Neural cell (in vitro differentiated cells): ENCODE measurements at regions not wholly inside any gene's neighbourhood (a gene's known extent, or its start where the extent isn't known, plus 50 kb on each side); places are given as distances from the start of the nearest gene placed in this dataset.

Experiments
- H2AFZ ChIP-seq: fragments of 200-600, 300-800 bp; sonication (generic), shearing (Covaris generic); 2 replicates; pipeline ENCODE4 v1.6.0; 2014; ENCODE audit warnings: low read depth, mild to moderate bottlenecking, antibody characterized with exemption, low read length, moderate library complexity
- H3F3A ChIP-seq: fragments of 200-600 bp; shearing (Covaris generic); 2 replicates; pipeline ENCODE4 v1.6.1; 2016; ENCODE audit warnings: mild to moderate bottlenecking, moderate library complexity, mixed read lengths, antibody characterized with exemption, low read length; ENCODE audit not compliant: insufficient read depth, poor library complexity, severe bottlenecking
- H3K27ac ChIP-seq: fragments of 200-600, 300-800 bp; sonication (generic), shearing (Covaris generic); 2 replicates; pipeline ENCODE4 v1.5.1; 2014; ENCODE audit warnings: mild to moderate bottlenecking, low read length, moderate library complexity
- H3K27me3 ChIP-seq: fragments of 300-800, 200-600 bp; sonication (generic), shearing (Covaris generic); 2 replicates; pipeline ENCODE4 v1.6.0; 2014; ENCODE audit warnings: mild to moderate bottlenecking, low read depth, low read length, moderate library complexity; ENCODE audit not compliant: insufficient read depth
- H3K36me3 ChIP-seq: fragments of 300-800, 200-600 bp; sonication (generic), shearing (Covaris generic); 2 replicates; pipeline ENCODE4 v1.5.1; 2014; ENCODE audit warnings: mild to moderate bottlenecking, antibody characterized with exemption, low read length, moderate library complexity; ENCODE audit not compliant: insufficient read depth
- H3K4me2 ChIP-seq: fragments of 300-800, 200-600 bp; sonication (generic), shearing (Covaris generic); 2 replicates; pipeline ENCODE4 v1.6.0; 2014; ENCODE audit warnings: mild to moderate bottlenecking, low read length
- H3K4me3 ChIP-seq: fragments of 300-800, 200-600 bp; sonication (generic), shearing (Covaris generic); 2 replicates; pipeline ENCODE4 v1.5.1; 2014; ENCODE audit warnings: mild to moderate bottlenecking, low read length, moderate library complexity
- H3K79me2 ChIP-seq: fragments of 200-600 bp; shearing (Covaris generic); replicated peaks from 2 replicates; pipeline ENCODE4 v1.6.0; 2014; ENCODE audit warnings: mild to moderate bottlenecking, low read length, moderate library complexity; ENCODE audit not compliant: insufficient read depth
- H3K9ac ChIP-seq: fragments of 300-800, 200-600 bp; sonication (generic), shearing (Covaris generic); 2 replicates; pipeline ENCODE4 v1.6.1; 2016; ENCODE audit warnings: mild to moderate bottlenecking, low read length, mixed read lengths
- H3K9me2 ChIP-seq: fragments of 200-600 bp; shearing (Covaris generic); 2 replicates; pipeline ENCODE4 v1.6.1; 2016; ENCODE audit warnings: mild to moderate bottlenecking, low read length, mixed read lengths; ENCODE audit not compliant: insufficient read depth
- H3K9me3 ChIP-seq: fragments of 200-600, 300-800 bp; sonication (generic), shearing (Covaris generic); 2 replicates; pipeline ENCODE4 v1.6.1; 2016; ENCODE audit warnings: mild to moderate bottlenecking, mixed run types, low read length, moderate library complexity, mixed read lengths
- H4K20me1 ChIP-seq: fragments of 200-600 bp; shearing (Covaris generic); 2 replicates; pipeline ENCODE4 v1.6.1; 2016; ENCODE audit warnings: mild to moderate bottlenecking, mixed run types; ENCODE audit not compliant: insufficient read depth
- CTCF ChIP-seq: fragments of 450-650 bp; IDR thresholded peaks from 2 replicates; pipeline ENCODE4 v1.5.1; 2014; ENCODE audit warnings: antibody characterized with exemption, mild to moderate bottlenecking, moderate library complexity; ENCODE audit not compliant: poor library complexity, severe bottlenecking
- EP300 ChIP-seq: fragments of 450-650 bp; conservative IDR thresholded peaks from 2 replicates; pipeline ENCODE4 v1.6.1; 2014; ENCODE audit warnings: antibody characterized with exemption, mild to moderate bottlenecking, moderate library complexity; ENCODE audit not compliant: poor library complexity, severe bottlenecking
- EZH2 ChIP-seq: fragments of 200-600, 300-800 bp; shearing (Covaris generic), sonication (generic); IDR thresholded peaks from 2 replicates; pipeline ENCODE4 v1.6.1; 2014; ENCODE audit warnings: antibody characterized with exemption, low read length, borderline replicate concordance, mild to moderate bottlenecking; ENCODE audit not compliant: insufficient read depth, poor library complexity, severe bottlenecking
- MXI1 ChIP-seq: fragments of 450-650 bp; conservative IDR thresholded peaks from 2 replicates; pipeline ENCODE4 v1.6.1; 2014; ENCODE audit warnings: antibody characterized with exemption, mild to moderate bottlenecking; ENCODE audit not compliant: poor library complexity, severe bottlenecking
- POLR2AphosphoS5 ChIP-seq: IDR thresholded peaks from 2 replicates; pipeline ENCODE4 v1.6.1; 2012
- RAD21 ChIP-seq: fragments of 450-650 bp; conservative IDR thresholded peaks from 2 replicates; pipeline ENCODE4 v1.6.1; 2014; ENCODE audit warnings: antibody characterized with exemption, mild to moderate bottlenecking, moderate library complexity
- REST ChIP-seq: IDR thresholded peaks from 2 replicates; pipeline ENCODE4 v1.6.1; 2012; ENCODE audit warnings: borderline replicate concordance
- SMC3 ChIP-seq: fragments of 450-650 bp; conservative IDR thresholded peaks from 2 replicates; pipeline ENCODE4 v1.6.1; 2014; ENCODE audit warnings: antibody characterized with exemption, mild to moderate bottlenecking, moderate library complexity; ENCODE audit not compliant: poor library complexity
- TAF1 ChIP-seq: IDR thresholded peaks from 2 replicates; pipeline ENCODE4 v1.6.1; 2012; ENCODE audit warnings: low read depth

- Histone ChIP-seq H3K9me2 (no peaks in the 10 kb centered on the region), H3K9ac (peak overlapping the region; percentile 55), H3K27ac (no peak overlapping the region), H4K20me1 (no peaks in the 10 kb centered on the region), H3K79me2 (no peaks in the 10 kb centered on the region), H2AFZ (no peak overlapping the region), H3K36me3 (no peaks in the 10 kb centered on the region), H3K4me2 (no peak overlapping the region), H3K9me3 (no peaks in the 10 kb centered on the region), H3K4me3 (peak overlapping the region; percentile 68), H3F3A (no peaks in the 10 kb centered on the region), H3K27me3 (peaks cover 20% of the 10 kb centered on the region)
- TF ChIP-seq POLR2AphosphoS5 = peak; percentile 14
- peak; percentile 43 for TF ChIP-seq MXI1
- TF ChIP-seq CTCF = peak; percentile 76
- TF ChIP-seq EP300 = no peak
- no peak for TF ChIP-seq REST
- peak; percentile 44 for TF ChIP-seq RAD21
- no peak for TF ChIP-seq TAF1
- peak; percentile 65 for TF ChIP-seq SMC3
- TF ChIP-seq EZH2 = no peak
Measured at GRCh38 chr6:138692058-138692977, 81.3 kb upstream of the CCDC28A start.

GRCh38 chr6:138692978-138693909 is 80.3 kb upstream of the CCDC28A start:
- TF ChIP-seq EP300 (no peak), POLR2AphosphoS5 (no peak), SMC3 (no peak), MXI1 (no peak), RAD21 (no peak), REST (no peak), CTCF (no peak), TAF1 (no peak), EZH2 (no peak)
- H3K27ac ChIP-seq = no peak overlapping the region

More at GRCh38 chr6:138692978-138693909, 80.3 kb upstream of the CCDC28A start:
- H3K4me3 ChIP-seq = peak overlapping the region; percentile 68
- no peaks in the 10 kb centered on the region for H3K79me2 ChIP-seq
- no peak overlapping the region for H3K4me2 ChIP-seq
- peak overlapping the region; percentile 55 for H3K9ac ChIP-seq
- H3F3A ChIP-seq = no peaks in the 10 kb centered on the region
- H3K36me3 ChIP-seq = no peaks in the 10 kb centered on the region
- H4K20me1 ChIP-seq = no peaks in the 10 kb centered on the region
- H3K9me3 ChIP-seq = no peaks in the 10 kb centered on the region
- no peak overlapping the region for H2AFZ ChIP-seq
- peaks cover 20% of the 10 kb centered on the region for H3K27me3 ChIP-seq
- no peaks in the 10 kb centered on the region for H3K9me2 ChIP-seq
